Activated gamma-delta T cell treated with Interleukin-2 at 50 U/mL for 16 hours (primary cell): ENCODE measurements at regions not wholly inside any gene's neighbourhood (a gene's known extent, or its start where the extent isn't known, plus 50 kb on each side); places are given as distances from the start of the nearest gene placed in this dataset.

Source experiments
- DNase-seq: peaks from one replicate; pipeline ENCODE4 v3.0.0-alpha.2; 2020

GRCh38 chr2:173590276-173590861, 235.7 kb downstream of the CDCA7 start:
- no peak for DNase-seq

GRCh38 chr2:173593109-173593508, 238.4 kb downstream of the CDCA7 start:
- DNase-seq = no peak

GRCh38 chr2:173596244-173596643, 241.6 kb downstream of the CDCA7 start:
- DNase-seq = no peak

- DNase-seq = no peak
Observed at GRCh38 chr2:173598525-173598924, 243.9 kb downstream of the CDCA7 start.

- DNase-seq = no peak
Observed at GRCh38 chr2:173599821-173600359, 245.2 kb downstream of the CDCA7 start.

- no peak for DNase-seq
Observed at GRCh38 chr2:173602153-173602795, 247.6 kb downstream of the CDCA7 start.

GRCh38 chr2:173605994-173606393, 251.3 kb downstream of the CDCA7 start:
- no peak for DNase-seq

GRCh38 chr2:173606619-173607248, 252.1 kb downstream of the CDCA7 start:
- no peak for DNase-seq

GRCh38 chr2:173607606-173608311, 253.1 kb downstream of the CDCA7 start:
- DNase-seq = no peak

GRCh38 chr2:173611121-173611520, 256.4 kb downstream of the CDCA7 start:
- no peak for DNase-seq

GRCh38 chr2:173612354-173612753, 257.7 kb downstream of the CDCA7 start:
- DNase-seq = no peak

GRCh38 chr2:173613386-173613785, 258.7 kb downstream of the CDCA7 start:
- DNase-seq = no peak

GRCh38 chr2:173614265-173614930, 259.7 kb downstream of the CDCA7 start:
- DNase-seq = no peak

GRCh38 chr2:173623438-173624319, 269.0 kb downstream of the CDCA7 start:
- DNase-seq = no peak

- no peak for DNase-seq
Observed at GRCh38 chr2:173625315-173625714, 270.6 kb downstream of the CDCA7 start.

- DNase-seq = no peak
Observed at GRCh38 chr2:173629076-173629475, 274.4 kb downstream of the CDCA7 start.

- no peak for DNase-seq
Observed at GRCh38 chr2:173630425-173631126, 275.9 kb downstream of the CDCA7 start.

- no peak for DNase-seq
Observed at GRCh38 chr2:173631127-173631460, 276.4 kb downstream of the CDCA7 start.

GRCh38 chr2:173644146-173644545, 289.5 kb downstream of the CDCA7 start:
- no peak for DNase-seq

- DNase-seq = no peak
Observed at GRCh38 chr2:173647681-173648311, 293.1 kb downstream of the CDCA7 start.

GRCh38 chr2:173648816-173649215, 294.1 kb downstream of the CDCA7 start:
- no peak for DNase-seq
